ENCODE measurements at regions not wholly inside any gene's neighbourhood (a gene's known extent, or its start where the extent isn't known, plus 50 kb on each side); places are given as distances from the start of the nearest gene placed in this dataset.

GRCh38 chr5:166433679-166434078 is 1857.8 kb upstream of the WWC1 start:
- H3K36me3 ChIP-seq (ENCODE audit: control insufficient read depth, insufficient read depth, low read length), result no peaks in the 10 kb centered on the region

GRCh38 chr5:166436872-166437271 is 1854.6 kb upstream of the WWC1 start:
- Histone ChIP-seq H3K36me3 (ENCODE audit: control insufficient read depth, insufficient read depth, low read length) (no peaks in the 10 kb centered on the region), H3K9me3 (ENCODE audit: control insufficient read depth, low read depth, low read length) (no peaks in the 10 kb centered on the region), H3K4me3 (ENCODE audit: low read length) (no peak overlapping the region), H3K27me3 (ENCODE audit: control insufficient read depth, insufficient read depth, low read length) (no peaks in the 10 kb centered on the region), H3K4me1 (ENCODE audit: control insufficient read depth, insufficient read depth, low read length) (no peaks in the 10 kb centered on the region), H3K27ac (ENCODE audit: low read length) (no peak overlapping the region)
- no peak for DNase-seq
- WGBS (ENCODE audit: insufficient coverage, low lambda C conversion rate), result no CpG with 5 or more reads among the region's 3 CpGs

More at GRCh38 chr5:166433679-166434078, 1857.8 kb upstream of the WWC1 start:
- H3K9me3 ChIP-seq (ENCODE audit: control insufficient read depth, low read depth, low read length), result no peaks in the 10 kb centered on the region
- H3K27ac ChIP-seq (ENCODE audit: low read length), result no peak overlapping the region
- no peaks in the 10 kb centered on the region for H3K4me1 ChIP-seq (ENCODE audit: control insufficient read depth, insufficient read depth, low read length)
- no peak overlapping the region for H3K4me3 ChIP-seq (ENCODE audit: low read length)
- WGBS (ENCODE audit: insufficient coverage, low lambda C conversion rate), result no CpG with 5 or more reads among the region's 5 CpGs
- DNase-seq, result no peak
- H3K27me3 ChIP-seq (ENCODE audit: control insufficient read depth, insufficient read depth, low read length), result no peaks in the 10 kb centered on the region

GRCh38 chr5:166486348-166486747 is 1805.1 kb upstream of the WWC1 start:
- H3K9me3 ChIP-seq (ENCODE audit: control insufficient read depth, low read depth, low read length), result no peaks in the 10 kb centered on the region
- H3K36me3 ChIP-seq (ENCODE audit: control insufficient read depth, insufficient read depth, low read length), result no peaks in the 10 kb centered on the region
- H3K4me1 ChIP-seq (ENCODE audit: control insufficient read depth, insufficient read depth, low read length), result no peaks in the 10 kb centered on the region
- DNase-seq, result no peak
- H3K27ac ChIP-seq (ENCODE audit: low read length), result no peak overlapping the region
- 100% methylated on average over 1 of the region's 3 CpGs for WGBS (ENCODE audit: insufficient coverage, low lambda C conversion rate)
- H3K27me3 ChIP-seq (ENCODE audit: control insufficient read depth, insufficient read depth, low read length), result no peaks in the 10 kb centered on the region
- H3K4me3 ChIP-seq (ENCODE audit: low read length), result no peak overlapping the region

- H3K4me3 ChIP-seq (ENCODE audit: low read length), result no peak overlapping the region
- no peak for DNase-seq
- no peaks in the 10 kb centered on the region for H3K4me1 ChIP-seq (ENCODE audit: control insufficient read depth, insufficient read depth, low read length)
- no peaks in the 10 kb centered on the region for H3K36me3 ChIP-seq (ENCODE audit: control insufficient read depth, insufficient read depth, low read length)
- H3K27ac ChIP-seq (ENCODE audit: low read length), result no peak overlapping the region
- no peaks in the 10 kb centered on the region for H3K27me3 ChIP-seq (ENCODE audit: control insufficient read depth, insufficient read depth, low read length)
- H3K9me3 ChIP-seq (ENCODE audit: control insufficient read depth, low read depth, low read length), result no peaks in the 10 kb centered on the region
- WGBS (ENCODE audit: insufficient coverage, low lambda C conversion rate), result 88% methylated on average over 1 of the region's 3 CpGs
Measured at GRCh38 chr5:166488560-166488959, 1802.9 kb upstream of the WWC1 start.

GRCh38 chr5:166493040-166493439 is 1798.4 kb upstream of the WWC1 start:
- H3K4me3 ChIP-seq (ENCODE audit: low read length), result no peak overlapping the region
- H3K9me3 ChIP-seq (ENCODE audit: control insufficient read depth, low read depth, low read length), result no peaks in the 10 kb centered on the region
- no peaks in the 10 kb centered on the region for H3K27me3 ChIP-seq (ENCODE audit: control insufficient read depth, insufficient read depth, low read length)
- no peak for DNase-seq
- no CpG with 5 or more reads among the region's 2 CpGs for WGBS (ENCODE audit: insufficient coverage, low lambda C conversion rate)
- H3K36me3 ChIP-seq (ENCODE audit: control insufficient read depth, insufficient read depth, low read length), result no peaks in the 10 kb centered on the region
- H3K4me1 ChIP-seq (ENCODE audit: control insufficient read depth, insufficient read depth, low read length), result no peaks in the 10 kb centered on the region
- no peak overlapping the region for H3K27ac ChIP-seq (ENCODE audit: low read length)

GRCh38 chr5:166493612-166494011 is 1797.8 kb upstream of the WWC1 start:
- no peaks in the 10 kb centered on the region for H3K9me3 ChIP-seq (ENCODE audit: control insufficient read depth, low read depth, low read length)
- 100% methylated on average over 1 of the region's 7 CpGs for WGBS (ENCODE audit: insufficient coverage, low lambda C conversion rate)
- no peaks in the 10 kb centered on the region for H3K4me1 ChIP-seq (ENCODE audit: control insufficient read depth, insufficient read depth, low read length)
- no peak overlapping the region for H3K27ac ChIP-seq (ENCODE audit: low read length)
- H3K36me3 ChIP-seq (ENCODE audit: control insufficient read depth, insufficient read depth, low read length), result no peaks in the 10 kb centered on the region
- no peak for DNase-seq
- no peaks in the 10 kb centered on the region for H3K27me3 ChIP-seq (ENCODE audit: control insufficient read depth, insufficient read depth, low read length)
- H3K4me3 ChIP-seq (ENCODE audit: low read length), result no peak overlapping the region

GRCh38 chr5:166497496-166498104 is 1793.8 kb upstream of the WWC1 start:
- Histone ChIP-seq H3K4me3 (ENCODE audit: low read length) (no peak overlapping the region), H3K27ac (ENCODE audit: low read length) (no peak overlapping the region)

GRCh38 chr5:166499447-166500240 is 1791.8 kb upstream of the WWC1 start:
- no peaks in the 10 kb centered on the region for H3K36me3 ChIP-seq (ENCODE audit: control insufficient read depth, insufficient read depth, low read length)
- no peak for DNase-seq
- H3K4me3 ChIP-seq (ENCODE audit: low read length), result no peak overlapping the region
- no peaks in the 10 kb centered on the region for H3K27me3 ChIP-seq (ENCODE audit: control insufficient read depth, insufficient read depth, low read length)
- H3K4me1 ChIP-seq (ENCODE audit: control insufficient read depth, insufficient read depth, low read length), result no peaks in the 10 kb centered on the region
- no peaks in the 10 kb centered on the region for H3K9me3 ChIP-seq (ENCODE audit: control insufficient read depth, low read depth, low read length)
- WGBS (ENCODE audit: insufficient coverage, low lambda C conversion rate), result 80% methylated on average over 2 of the region's 3 CpGs
- H3K27ac ChIP-seq (ENCODE audit: low read length), result no peak overlapping the region

More at GRCh38 chr5:166497496-166498104, 1793.8 kb upstream of the WWC1 start:
- Histone ChIP-seq H3K36me3 (ENCODE audit: control insufficient read depth, insufficient read depth, low read length) (no peaks in the 10 kb centered on the region), H3K9me3 (ENCODE audit: control insufficient read depth, low read depth, low read length) (no peaks in the 10 kb centered on the region), H3K27me3 (ENCODE audit: control insufficient read depth, insufficient read depth, low read length) (no peaks in the 10 kb centered on the region), H3K4me1 (ENCODE audit: control insufficient read depth, insufficient read depth, low read length) (no peaks in the 10 kb centered on the region)
- DNase-seq, result no peak
- 27% methylated on average over 1 of the region's 3 CpGs for WGBS (ENCODE audit: insufficient coverage, low lambda C conversion rate)

GRCh38 chr5:166503506-166503905 is 1787.9 kb upstream of the WWC1 start:
- WGBS (ENCODE audit: insufficient coverage, low lambda C conversion rate), result no CpG with 5 or more reads among the region's 1 CpG

GRCh38 chr5:166505067-166505466 is 1786.4 kb upstream of the WWC1 start:
- H3K36me3 ChIP-seq (ENCODE audit: control insufficient read depth, insufficient read depth, low read length), result no peaks in the 10 kb centered on the region
- H3K4me3 ChIP-seq (ENCODE audit: low read length), result no peak overlapping the region
- DNase-seq, result no peak
- H3K27me3 ChIP-seq (ENCODE audit: control insufficient read depth, insufficient read depth, low read length), result no peaks in the 10 kb centered on the region
- no peak overlapping the region for H3K27ac ChIP-seq (ENCODE audit: low read length)
- no peaks in the 10 kb centered on the region for H3K9me3 ChIP-seq (ENCODE audit: control insufficient read depth, low read depth, low read length)
- H3K4me1 ChIP-seq (ENCODE audit: control insufficient read depth, insufficient read depth, low read length), result no peaks in the 10 kb centered on the region
- 100% methylated on average over 2 of the region's 2 CpGs for WGBS (ENCODE audit: insufficient coverage, low lambda C conversion rate)

More at GRCh38 chr5:166503506-166503905, 1787.9 kb upstream of the WWC1 start:
- DNase-seq, result no peak
- no peak overlapping the region for H3K4me3 ChIP-seq (ENCODE audit: low read length)
- no peaks in the 10 kb centered on the region for H3K4me1 ChIP-seq (ENCODE audit: control insufficient read depth, insufficient read depth, low read length)
- no peaks in the 10 kb centered on the region for H3K36me3 ChIP-seq (ENCODE audit: control insufficient read depth, insufficient read depth, low read length)
- H3K9me3 ChIP-seq (ENCODE audit: control insufficient read depth, low read depth, low read length), result no peaks in the 10 kb centered on the region
- no peak overlapping the region for H3K27ac ChIP-seq (ENCODE audit: low read length)
- no peaks in the 10 kb centered on the region for H3K27me3 ChIP-seq (ENCODE audit: control insufficient read depth, insufficient read depth, low read length)

- H3K27ac ChIP-seq (ENCODE audit: low read length), result no peak overlapping the region
- H3K9me3 ChIP-seq (ENCODE audit: control insufficient read depth, low read depth, low read length), result no peaks in the 10 kb centered on the region
- H3K4me1 ChIP-seq (ENCODE audit: control insufficient read depth, insufficient read depth, low read length), result no peaks in the 10 kb centered on the region
- H3K27me3 ChIP-seq (ENCODE audit: control insufficient read depth, insufficient read depth, low read length), result no peaks in the 10 kb centered on the region
- no peaks in the 10 kb centered on the region for H3K36me3 ChIP-seq (ENCODE audit: control insufficient read depth, insufficient read depth, low read length)
- H3K4me3 ChIP-seq (ENCODE audit: low read length), result no peak overlapping the region
- DNase-seq, result no peak
Measured at GRCh38 chr5:166505544-166505943, 1785.9 kb upstream of the WWC1 start.
